A673 (cell line): ENCODE measurements at regions not wholly inside any gene's neighbourhood (a gene's known extent, or its start where the extent isn't known, plus 50 kb on each side); places are given as distances from the start of the nearest gene placed in this dataset.

Experiments
- BruUV-seq: library from RNA; stranded (reverse); fragments of 400-500 nt; replicated peaks from 2 replicates; lab custom pipeline; 2021; lab: Mats Ljungman, UMichigan
- CTCF ChIA-PET: fragments of 300-600 bp; sonication (Branson Sonifier 250); formaldehyde crosslinking; loops from one replicate; lab custom pipeline; 2022; ENCODE audit warnings: antibody characterized with exemption; lab: Charles Lee
- POLR2A ChIA-PET: fragments of 300-600 bp; sonication (Branson Sonifier 250); formaldehyde crosslinking; loops from one replicate; lab custom pipeline; 2022; ENCODE audit warnings: antibody characterized with exemption; ENCODE audit not compliant: low non-redundant PET; lab: Charles Lee
- DNase-seq: peaks from one replicate; pipeline ENCODE4 v3.0.0-alpha.2; 2015; ENCODE audit warnings: low spot score
- H3K27ac ChIP-seq: fragments of 200-600 bp; sonication (generic); 2 replicates; pipeline ENCODE4 v1.5.1; 2016; ENCODE audit warnings: mixed run types, low read depth, mild to moderate bottlenecking, mixed read lengths, antibody characterized with exemption, low read length; ENCODE audit not compliant: poor library complexity, severe bottlenecking
- H3K27me3 ChIP-seq: fragments of 200-600 bp; sonication (generic); replicated peaks from 2 replicates; pipeline ENCODE4 v1.6.1; 2017; ENCODE audit warnings: mixed run types, low read depth, mild to moderate bottlenecking, mixed read lengths, antibody characterized with exemption, low read length; ENCODE audit not compliant: insufficient read depth, poor library complexity
- H3K36me3 ChIP-seq: fragments of 200-600 bp; sonication (generic); 2 replicates; pipeline ENCODE4 v1.6.1; 2016; ENCODE audit warnings: mixed run types, mild to moderate bottlenecking, mixed read lengths, antibody characterized with exemption, low read length; ENCODE audit not compliant: insufficient read depth, poor library complexity, severe bottlenecking
- H3K4me1 ChIP-seq: fragments of 200-600 bp; sonication (generic); 2 replicates; pipeline ENCODE4 v1.6.1; 2017; ENCODE audit warnings: mixed run types, mild to moderate bottlenecking, mixed read lengths, antibody characterized with exemption, low read length; ENCODE audit not compliant: insufficient read depth, poor library complexity, severe bottlenecking
- H3K4me3 ChIP-seq: fragments of 200-600 bp; sonication (generic); 2 replicates; pipeline ENCODE4 v1.5.1; 2016; ENCODE audit warnings: low read depth, mixed run types, mild to moderate bottlenecking, mixed read lengths, low read length; ENCODE audit not compliant: poor library complexity, severe bottlenecking
- H3K9me3 ChIP-seq: fragments of 200-600 bp; sonication (generic); 2 replicates; pipeline ENCODE4 v1.6.1; 2016; ENCODE audit warnings: mixed run types, low read depth, mild to moderate bottlenecking, mixed read lengths, antibody characterized with exemption, low read length; ENCODE audit not compliant: poor library complexity, severe bottlenecking
- CTCF ChIP-seq: fragments of 300-800, 200-600 bp; sonication (generic); conservative IDR thresholded peaks from 2 replicates; pipeline ENCODE4 v1.5.1; 2017; ENCODE audit warnings: low read depth, mild to moderate bottlenecking, antibody characterized with exemption, low read length, moderate library complexity, mixed read lengths
- EZH2 ChIP-seq: fragments of 200-600 bp; sonication (generic); IDR thresholded peaks from 2 replicates; pipeline ENCODE4 v1.6.1; 2017; ENCODE audit warnings: borderline replicate concordance, low read depth, mild to moderate bottlenecking, mixed read lengths, antibody characterized with exemption, low read length; ENCODE audit not compliant: poor library complexity, severe bottlenecking
- intact Hi-C: fragments of 100-400 bp; cut with micrococcal nuclease; formaldehyde crosslinking; loops from one replicate; pipeline ENCODE4 v1.10.0; 2022; ENCODE audit not compliant: unreplicated experiment

DNA sequence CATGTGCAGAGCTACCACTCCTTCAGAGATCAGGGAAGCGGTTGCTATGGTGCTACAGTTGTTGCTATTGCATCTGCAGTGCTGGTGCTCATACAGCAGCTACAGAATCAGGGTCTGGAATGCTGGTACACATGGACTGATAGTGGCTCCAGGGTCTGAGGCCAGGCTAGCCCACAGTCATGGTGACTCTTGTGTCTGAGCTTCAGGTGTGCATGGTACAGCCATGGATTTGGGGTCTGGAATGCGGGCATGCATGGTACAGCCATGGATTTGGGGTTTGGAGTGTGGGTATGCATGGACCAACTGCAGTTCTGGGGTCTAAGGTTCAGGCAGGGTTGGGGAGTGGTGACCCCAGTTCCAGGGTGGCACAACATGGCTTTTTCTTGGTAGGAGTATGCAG is 185.2 kb downstream of the SLC4A3 start:
- no peak for DNase-seq
- Histone ChIP-seq H3K4me1 (no peaks in the 10 kb centered on the region), H3K27ac (no peak overlapping the region), H3K9me3 (peaks cover 5% of the 10 kb centered on the region), H3K36me3 (no peaks in the 10 kb centered on the region), H3K4me3 (no peak overlapping the region), H3K27me3 (no peaks in the 10 kb centered on the region)
- TF ChIP-seq CTCF (no peak), EZH2 (no peak)
- BruUV-seq = no TSS peak
- ChIA-PET CTCF (no interaction called here), POLR2A (no interaction called here)
- intact Hi-C loops = no loop called here

DNA sequence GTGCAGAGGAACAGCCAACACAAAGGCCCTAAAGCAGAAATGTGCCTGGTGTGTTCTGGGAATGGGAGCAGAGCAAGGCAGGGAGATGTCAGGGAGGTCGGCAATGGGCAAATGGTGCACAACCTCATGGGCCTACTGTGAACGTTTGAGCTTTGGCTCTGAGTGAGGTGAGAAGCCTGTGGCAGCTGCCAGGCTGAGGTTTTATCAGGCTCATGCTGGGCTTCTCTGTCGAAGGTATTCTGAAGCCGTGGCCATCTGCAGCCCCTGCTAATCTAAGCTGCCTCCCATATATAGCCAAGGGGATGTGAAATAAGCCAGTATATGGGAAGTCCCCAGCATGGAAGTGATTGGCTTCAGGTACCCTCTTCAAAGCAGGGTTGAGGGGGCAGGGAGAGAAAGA is 193.3 kb downstream of the SLC4A3 start:
- POLR2A ChIA-PET = no interaction called here
- Histone ChIP-seq H3K27me3 (no peaks in the 10 kb centered on the region), H3K36me3 (no peaks in the 10 kb centered on the region), H3K4me3 (no peak overlapping the region), H3K9me3 (no peaks in the 10 kb centered on the region), H3K4me1 (no peaks in the 10 kb centered on the region), H3K27ac (no peak overlapping the region)
- BruUV-seq = no TSS peak
- intact Hi-C loops = no loop called here
- CTCF ChIA-PET = no interaction called here
- DNase-seq = no peak
- TF ChIP-seq EZH2 (no peak), CTCF (no peak)

GRCh38 chr2:219823574-219823973 is 196.1 kb downstream of the SLC4A3 start:
- Histone ChIP-seq H3K4me3 (no peak overlapping the region), H3K27ac (no peak overlapping the region), H3K4me1 (no peaks in the 10 kb centered on the region), H3K36me3 (no peaks in the 10 kb centered on the region), H3K27me3 (no peaks in the 10 kb centered on the region), H3K9me3 (no peaks in the 10 kb centered on the region)
- no TSS peak for BruUV-seq
- POLR2A ChIA-PET = no interaction called here
- CTCF ChIA-PET = interaction anchor here (0.7 kb wide), 1 partner anchor 124 kb away, joined by 5 read pairs; no protein-coding TSS in a partner anchor
- TF ChIP-seq CTCF (no peak), EZH2 (no peak)
- intact Hi-C loops = no loop called here
- no peak for DNase-seq
